PC-9 (cell line): ENCODE measurements at regions not wholly inside any gene's neighbourhood (a gene's known extent, or its start where the extent isn't known, plus 50 kb on each side); places are given as distances from the start of the nearest gene placed in this dataset.
A peak's percentile ranks its signal among the peaks of the same experiment; 100 is the strongest.
"Not testable (repeated sequence)": the region's sequence is repeated elsewhere in the genome, so short reads cannot be mapped to it uniquely, and the experiment has no call there.

Source experiments
- BruUV-seq: library from RNA; stranded (reverse); fragments of 400-500 nt; replicated peaks from 2 replicates; lab custom pipeline; 2021; lab: Mats Ljungman, UMichigan
- CTCF ChIA-PET: fragments of 300-600 bp; sonication (Branson Sonifier 250); formaldehyde crosslinking; loops from one replicate; lab custom pipeline; 2022; ENCODE audit warnings: antibody characterized with exemption; lab: Charles Lee
- POLR2A ChIA-PET: fragments of 300-600 bp; sonication (Branson Sonifier 250); formaldehyde crosslinking; loops from one replicate; lab custom pipeline; 2022; ENCODE audit warnings: antibody characterized with exemption; ENCODE audit not compliant: unreplicated experiment; lab: Charles Lee
- DNase-seq, 2 experiments: peaks; one replicate each; pipeline versions ENCODE4 v3.0.0 to v3.0.0-alpha.2; 2015 to 2022; ENCODE audit warnings: mixed read lengths in 1 of 2
- H2AFZ ChIP-seq: fragments of 200-600 bp; sonication (generic); 2 replicates; pipeline ENCODE4 v1.8.1; 2017; ENCODE audit warnings: antibody characterized with exemption
- H3F3A ChIP-seq: fragments of 200-600 bp; sonication (generic); 2 replicates; pipeline ENCODE4 v1.8.1; 2017; ENCODE audit warnings: antibody characterized with exemption, mild to moderate bottlenecking, low read depth; ENCODE audit not compliant: insufficient read depth
- H3K27ac ChIP-seq: fragments of 200-600 bp; sonication (generic); 2 replicates; pipeline ENCODE4 v1.6.1; 2016; ENCODE audit warnings: mixed run types
- H3K27me3 ChIP-seq: fragments of 200-600 bp; sonication (generic); 2 replicates; pipeline ENCODE4 v1.6.1; 2016; ENCODE audit warnings: low read depth, mixed run types; ENCODE audit not compliant: insufficient read depth
- H3K36me3 ChIP-seq: fragments of 200-600 bp; sonication (generic); 2 replicates; pipeline ENCODE4 v1.6.1; 2016; ENCODE audit warnings: low read depth, mixed run types
- H3K4me1 ChIP-seq: fragments of 200-600 bp; sonication (generic); replicated peaks from 2 replicates; pipeline ENCODE4 v1.6.1; 2016; ENCODE audit warnings: mixed run types; ENCODE audit not compliant: insufficient read depth
- H3K4me2 ChIP-seq: fragments of 200-600 bp; sonication (generic); 2 replicates; pipeline ENCODE4 v1.6.1; 2017; ENCODE audit warnings: mixed run types
- H3K4me3 ChIP-seq: fragments of 200-600 bp; sonication (generic); 2 replicates; pipeline ENCODE4 v1.6.1; 2016; ENCODE audit warnings: mixed run types
- H3K79me2 ChIP-seq: fragments of 200-600 bp; sonication (generic); 2 replicates; pipeline ENCODE4 v1.6.1; 2017; ENCODE audit warnings: low read depth, mixed run types
- H3K9me2 ChIP-seq: fragments of 200-600 bp; sonication (generic); 2 replicates; pipeline ENCODE4 v1.8.1; 2017; ENCODE audit warnings: mild to moderate bottlenecking; ENCODE audit not compliant: insufficient read depth
- H3K9me3 ChIP-seq: fragments of 200-600 bp; sonication (generic); 2 replicates; pipeline ENCODE4 v1.8.1; 2016; ENCODE audit warnings: low read depth; ENCODE audit not compliant: insufficient read depth
- H4K20me1 ChIP-seq: fragments of 200-600 bp; sonication (generic); 2 replicates; pipeline ENCODE4 v1.8.1; 2017; ENCODE audit not compliant: insufficient read depth
- EZH2 ChIP-seq: fragments of 200-600 bp; sonication (generic); IDR thresholded peaks from 2 replicates; pipeline ENCODE4 v1.8.0; 2017; ENCODE audit warnings: antibody characterized with exemption, low read depth
- intact Hi-C: fragments of 100-400 bp; cut with micrococcal nuclease; formaldehyde crosslinking; loops from one replicate; pipeline ENCODE4 v1.10.0; 2022; ENCODE audit not compliant: unreplicated experiment
- TF ChIP-seq, protein P1 (sequence below): fragments of 200-600 bp; sonication (generic); conservative IDR thresholded peaks from 2 replicates; pipeline ENCODE4 v1.6.1; 2017; ENCODE audit warnings: mixed run types, antibody characterized with exemption, mild to moderate bottlenecking, moderate library complexity

DNA sequence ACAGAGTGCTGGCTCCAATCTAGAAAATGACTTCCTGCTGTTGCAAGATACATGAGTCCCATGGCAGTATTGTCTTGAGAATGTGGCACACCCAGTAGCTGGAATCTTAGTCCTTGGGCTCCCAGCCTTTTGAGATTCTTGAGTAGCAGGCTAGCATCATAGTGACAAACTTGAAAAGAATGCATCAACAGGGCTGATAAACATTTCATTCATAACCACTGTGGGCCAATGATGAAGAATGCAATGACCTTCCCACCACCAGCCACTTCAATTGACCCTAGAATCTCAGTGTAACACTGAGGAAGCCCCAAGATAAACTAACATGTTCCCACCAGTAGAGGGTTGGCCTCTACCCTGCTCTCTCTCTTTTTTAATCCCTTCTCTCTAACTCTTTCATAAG is 329.3 kb downstream of the GBA3 start:
- H4K20me1 ChIP-seq = no peaks in the 10 kb centered on the region
- no peak overlapping the region for H3K4me3 ChIP-seq
- no peak overlapping the region for H2AFZ ChIP-seq
- H3K27me3 ChIP-seq = no peaks in the 10 kb centered on the region
- peak overlapping the region; percentile 96 for H3K27ac ChIP-seq
- intact Hi-C loops = loop anchor here (1.0 to 5.0 kb wide), 3 partner anchors 53 to 350 kb away; no protein-coding TSS in a partner anchor
- TF ChIP-seq, protein P1, sequence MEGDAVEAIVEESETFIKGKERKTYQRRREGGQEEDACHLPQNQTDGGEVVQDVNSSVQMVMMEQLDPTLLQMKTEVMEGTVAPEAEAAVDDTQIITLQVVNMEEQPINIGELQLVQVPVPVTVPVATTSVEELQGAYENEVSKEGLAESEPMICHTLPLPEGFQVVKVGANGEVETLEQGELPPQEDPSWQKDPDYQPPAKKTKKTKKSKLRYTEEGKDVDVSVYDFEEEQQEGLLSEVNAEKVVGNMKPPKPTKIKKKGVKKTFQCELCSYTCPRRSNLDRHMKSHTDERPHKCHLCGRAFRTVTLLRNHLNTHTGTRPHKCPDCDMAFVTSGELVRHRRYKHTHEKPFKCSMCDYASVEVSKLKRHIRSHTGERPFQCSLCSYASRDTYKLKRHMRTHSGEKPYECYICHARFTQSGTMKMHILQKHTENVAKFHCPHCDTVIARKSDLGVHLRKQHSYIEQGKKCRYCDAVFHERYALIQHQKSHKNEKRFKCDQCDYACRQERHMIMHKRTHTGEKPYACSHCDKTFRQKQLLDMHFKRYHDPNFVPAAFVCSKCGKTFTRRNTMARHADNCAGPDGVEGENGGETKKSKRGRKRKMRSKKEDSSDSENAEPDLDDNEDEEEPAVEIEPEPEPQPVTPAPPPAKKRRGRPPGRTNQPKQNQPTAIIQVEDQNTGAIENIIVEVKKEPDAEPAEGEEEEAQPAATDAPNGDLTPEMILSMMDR = no peak
- TF ChIP-seq EZH2 = no peak
- H3K9me3 ChIP-seq = peaks cover 4% of the 10 kb centered on the region; the same call in 1 of the 2 replicates
- ChIA-PET CTCF (interaction anchor here (0.6 kb wide), 1 partner anchor 37 kb away, joined by 3 read pairs; no protein-coding TSS in a partner anchor), POLR2A (interaction anchor here (0.7 to 0.8 kb wide), 2 partner anchors 140 to 351 kb away, joined by 3 to 4 read pairs; no protein-coding TSS in a partner anchor)
- no peaks in the 10 kb centered on the region for H3K9me2 ChIP-seq
- DNase-seq = peak; percentile 71 to 84
- peaks cover 6% of the 10 kb centered on the region; the same call in 1 of the 2 replicates for H3F3A ChIP-seq
- no peaks in the 10 kb centered on the region for H3K79me2 ChIP-seq
- H3K4me2 ChIP-seq = peak overlapping the region; percentile 45; the same call in 1 of the 2 replicates
- BruUV-seq = no TSS peak
- H3K36me3 ChIP-seq = no peaks in the 10 kb centered on the region
- peaks cover 16% of the 10 kb centered on the region for H3K4me1 ChIP-seq

DNA sequence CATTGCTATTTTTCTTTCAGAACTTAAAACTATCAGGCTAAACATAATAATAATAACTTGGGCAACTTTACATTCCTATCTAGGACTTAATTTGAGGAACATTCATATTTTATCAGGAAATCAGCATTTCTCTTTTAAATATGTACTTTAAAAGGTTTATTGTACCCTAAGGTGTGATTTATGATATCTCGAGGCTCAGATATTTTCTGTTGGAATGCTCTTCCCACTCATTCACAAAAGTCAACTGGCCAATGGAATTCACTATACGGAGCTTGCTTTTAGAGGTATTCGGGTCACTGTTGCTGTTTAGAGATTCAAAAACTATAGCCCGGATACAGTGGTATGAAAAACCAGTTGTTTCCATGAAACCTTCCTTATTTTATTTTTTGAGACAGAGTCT is 328.3 kb downstream of the GBA3 start:
- POLR2A ChIA-PET = interaction anchor here (0.8 kb wide), 1 partner anchor 352 kb away, joined by 4 read pairs; no protein-coding TSS in a partner anchor
- intact Hi-C loops = loop anchor here (5.0 kb wide), 1 partner anchor 351 kb away; no protein-coding TSS in a partner anchor
- H3K27ac ChIP-seq = peak overlapping the region; percentile 96

DNA sequence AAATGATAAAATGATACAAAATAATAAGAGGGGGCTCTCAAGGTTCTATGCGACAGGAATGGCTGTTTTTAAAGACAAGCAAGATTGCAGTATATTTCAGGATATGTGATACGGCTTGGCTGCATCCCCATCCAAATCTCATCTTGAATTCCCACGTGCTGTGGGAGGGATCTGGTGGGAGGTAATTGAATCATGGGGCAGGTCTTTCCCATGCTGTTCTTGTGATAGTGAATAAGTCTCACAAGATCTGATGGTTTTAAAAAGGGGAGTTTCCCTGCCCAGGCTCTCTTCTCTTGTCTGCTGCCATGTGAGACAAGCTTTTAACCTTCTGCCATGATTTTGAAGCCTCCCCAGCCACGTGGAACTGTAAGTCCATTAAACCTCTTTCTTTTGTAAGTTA is 327.7 kb downstream of the GBA3 start:
- H3K36me3 ChIP-seq, H3K9me3 ChIP-seq, H3F3A ChIP-seq, H3K79me2 ChIP-seq, POLR2A ChIA-PET, H3K27ac ChIP-seq, H3K27me3 ChIP-seq, H3K4me2 ChIP-seq, H3K9me2 ChIP-seq, H4K20me1 ChIP-seq, H2AFZ ChIP-seq, CTCF ChIA-PET, BruUV-seq, H3K4me3 ChIP-seq, DNase-seq: not testable (repeated sequence)
- intact Hi-C loops = loop anchor here (5.0 kb wide), 1 partner anchor 352 kb away; no protein-coding TSS in a partner anchor
- peaks cover 16% of the 10 kb centered on the region for H3K4me1 ChIP-seq

More for the DNA sequence above, 328.3 kb downstream of the GBA3 start:
- Histone ChIP-seq H3F3A (peaks cover 6% of the 10 kb centered on the region; the same call in 1 of the 2 replicates), H3K9me3 (peaks cover 4% of the 10 kb centered on the region; the same call in 1 of the 2 replicates), H3K79me2 (no peaks in the 10 kb centered on the region), H3K27me3 (no peaks in the 10 kb centered on the region), H3K9me2 (no peaks in the 10 kb centered on the region), H2AFZ (no peak overlapping the region), H4K20me1 (no peaks in the 10 kb centered on the region), H3K4me1 (peaks cover 16% of the 10 kb centered on the region), H3K4me2 (no peak overlapping the region), H3K4me3 (no peak overlapping the region), H3K36me3 (no peaks in the 10 kb centered on the region)
- TF ChIP-seq, protein P1 = no peak
- no peak for TF ChIP-seq EZH2
- no TSS peak for BruUV-seq
- CTCF ChIA-PET = no interaction called here
- DNase-seq = no peak
